Neuron (in vitro differentiated cells): ENCODE measurements at regions not wholly inside any gene's neighbourhood (a gene's known extent, or its start where the extent isn't known, plus 50 kb on each side); places are given as distances from the start of the nearest gene placed in this dataset.

Experiments
- H2AFZ ChIP-seq: one replicate; pipeline ENCODE4 v1.6.1; 2013; ENCODE audit warnings: low read depth, mild to moderate bottlenecking, inconsistent platforms, low read length, moderate library complexity
- H3K27me3 ChIP-seq: one replicate; pipeline ENCODE4 v1.6.1; 2013; ENCODE audit warnings: low read length; ENCODE audit not compliant: insufficient read depth
- H3K36me3 ChIP-seq: one replicate; pipeline ENCODE4 v1.6.1; 2013; ENCODE audit warnings: low read length; ENCODE audit not compliant: insufficient read depth
- H3K4me1 ChIP-seq: one replicate; pipeline ENCODE4 v1.6.1; 2013; ENCODE audit warnings: low read length; ENCODE audit not compliant: insufficient read depth
- H3K4me3 ChIP-seq: 2 replicates; pipeline ENCODE4 v1.5.1; 2013; ENCODE audit warnings: mild to moderate bottlenecking, low read length, moderate library complexity
- H3K9me3 ChIP-seq: one replicate; pipeline ENCODE4 v1.6.1; 2013; ENCODE audit warnings: low read length

GRCh38 chr11:70574725-70575347 lies 176.5 kb downstream of the CTTN start:
- Histone ChIP-seq H3K27me3 (no peaks in the 10 kb centered on the region), H3K4me1 (no peaks in the 10 kb centered on the region)

GRCh38 chr11:70575396-70576060 lies 177.2 kb downstream of the CTTN start:
- Histone ChIP-seq H3K36me3 (no peaks in the 10 kb centered on the region), H2AFZ (no peak overlapping the region), H3K27me3 (no peaks in the 10 kb centered on the region), H3K9me3 (no peaks in the 10 kb centered on the region), H3K4me3 (no peak overlapping the region), H3K4me1 (no peaks in the 10 kb centered on the region)

More at GRCh38 chr11:70574725-70575347, 176.5 kb downstream of the CTTN start:
- no peak overlapping the region for H3K4me3 ChIP-seq
- no peak overlapping the region for H2AFZ ChIP-seq
- no peaks in the 10 kb centered on the region for H3K9me3 ChIP-seq
- H3K36me3 ChIP-seq, result no peaks in the 10 kb centered on the region

GRCh38 chr11:70577258-70577603 lies 178.9 kb downstream of the CTTN start:
- no peak overlapping the region for H2AFZ ChIP-seq
- no peak overlapping the region for H3K4me3 ChIP-seq
- no peaks in the 10 kb centered on the region for H3K27me3 ChIP-seq
- H3K36me3 ChIP-seq, result no peaks in the 10 kb centered on the region
- no peaks in the 10 kb centered on the region for H3K4me1 ChIP-seq
- H3K9me3 ChIP-seq, result no peaks in the 10 kb centered on the region

GRCh38 chr11:70577948-70578347 lies 179.6 kb downstream of the CTTN start:
- H3K9me3 ChIP-seq, result no peaks in the 10 kb centered on the region
- H2AFZ ChIP-seq, result no peak overlapping the region
- H3K27me3 ChIP-seq, result no peaks in the 10 kb centered on the region
- H3K4me3 ChIP-seq, result no peak overlapping the region
- H3K36me3 ChIP-seq, result no peaks in the 10 kb centered on the region
- no peaks in the 10 kb centered on the region for H3K4me1 ChIP-seq

DNA sequence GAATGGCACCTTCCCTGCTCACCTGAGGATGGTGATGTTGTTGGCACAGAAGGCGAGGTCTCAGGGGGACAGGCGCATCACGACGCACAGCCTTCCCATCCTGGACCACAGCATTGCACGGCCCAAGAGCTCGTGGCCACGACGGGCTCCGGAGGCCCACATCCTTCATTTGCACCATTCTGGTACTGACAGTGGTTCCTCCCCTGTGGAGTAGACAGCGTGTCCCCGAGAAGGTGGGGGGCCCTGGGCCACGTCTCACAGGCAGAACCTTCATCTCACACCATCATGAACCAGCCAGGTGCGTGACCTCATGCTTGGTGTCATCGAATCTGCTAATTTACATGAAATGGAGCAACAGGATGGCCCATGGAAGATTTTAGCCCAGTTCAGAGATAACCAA lies 180.0 kb downstream of the CTTN start:
- Histone ChIP-seq H3K4me1 (no peaks in the 10 kb centered on the region), H2AFZ (no peak overlapping the region), H3K4me3 (no peak overlapping the region), H3K27me3 (no peaks in the 10 kb centered on the region), H3K36me3 (no peaks in the 10 kb centered on the region), H3K9me3 (no peaks in the 10 kb centered on the region)

- Histone ChIP-seq H3K27me3 (no peaks in the 10 kb centered on the region), H3K36me3 (no peaks in the 10 kb centered on the region), H3K4me3 (no peak overlapping the region), H3K9me3 (no peaks in the 10 kb centered on the region), H3K4me1 (no peaks in the 10 kb centered on the region), H2AFZ (no peak overlapping the region)
Observed at GRCh38 chr11:70578831-70579230, 180.5 kb downstream of the CTTN start.

DNA sequence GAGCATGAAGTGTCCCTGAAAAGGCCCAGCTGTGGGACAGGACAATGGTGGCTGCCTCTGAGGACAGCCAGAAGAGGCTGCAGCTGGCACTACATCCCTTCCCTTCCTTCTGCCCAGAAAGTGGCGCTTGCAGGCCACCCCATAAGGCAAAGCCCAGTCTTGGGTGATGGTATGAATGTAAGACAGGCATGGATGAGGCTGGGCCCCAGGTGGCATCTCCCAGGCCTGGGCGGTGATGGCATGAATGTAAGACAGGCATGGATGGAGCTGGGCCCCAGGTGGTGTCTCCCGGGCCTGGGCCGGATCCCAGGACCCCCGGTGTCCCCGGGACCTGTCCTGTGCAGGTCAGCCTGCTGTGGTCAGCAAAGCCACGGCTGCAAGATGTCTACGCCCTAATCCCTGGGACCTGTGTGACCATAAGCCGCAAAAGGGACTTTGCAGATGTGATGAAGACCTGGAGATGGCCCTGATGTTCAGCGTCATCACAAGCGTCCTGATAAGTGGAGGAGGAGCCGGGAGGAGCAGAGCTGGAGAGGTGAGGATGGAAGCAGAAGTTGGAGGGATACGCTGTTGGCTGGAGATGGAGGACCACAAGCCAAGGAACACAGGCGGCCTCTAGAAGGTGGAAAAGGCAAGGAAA lies 181.1 kb downstream of the CTTN start:
- no peaks in the 10 kb centered on the region for H3K36me3 ChIP-seq
- H3K9me3 ChIP-seq, result no peaks in the 10 kb centered on the region
- no peak overlapping the region for H2AFZ ChIP-seq
- no peaks in the 10 kb centered on the region for H3K27me3 ChIP-seq
- H3K4me1 ChIP-seq, result no peaks in the 10 kb centered on the region
- no peak overlapping the region for H3K4me3 ChIP-seq

- no peaks in the 10 kb centered on the region for H3K4me1 ChIP-seq
- no peaks in the 10 kb centered on the region for H3K27me3 ChIP-seq
- H3K9me3 ChIP-seq, result no peaks in the 10 kb centered on the region
- H3K4me3 ChIP-seq, result no peak overlapping the region
- H3K36me3 ChIP-seq, result no peaks in the 10 kb centered on the region
- H2AFZ ChIP-seq, result no peak overlapping the region
Observed at GRCh38 chr11:70580036-70580805, 181.9 kb downstream of the CTTN start.

DNA sequence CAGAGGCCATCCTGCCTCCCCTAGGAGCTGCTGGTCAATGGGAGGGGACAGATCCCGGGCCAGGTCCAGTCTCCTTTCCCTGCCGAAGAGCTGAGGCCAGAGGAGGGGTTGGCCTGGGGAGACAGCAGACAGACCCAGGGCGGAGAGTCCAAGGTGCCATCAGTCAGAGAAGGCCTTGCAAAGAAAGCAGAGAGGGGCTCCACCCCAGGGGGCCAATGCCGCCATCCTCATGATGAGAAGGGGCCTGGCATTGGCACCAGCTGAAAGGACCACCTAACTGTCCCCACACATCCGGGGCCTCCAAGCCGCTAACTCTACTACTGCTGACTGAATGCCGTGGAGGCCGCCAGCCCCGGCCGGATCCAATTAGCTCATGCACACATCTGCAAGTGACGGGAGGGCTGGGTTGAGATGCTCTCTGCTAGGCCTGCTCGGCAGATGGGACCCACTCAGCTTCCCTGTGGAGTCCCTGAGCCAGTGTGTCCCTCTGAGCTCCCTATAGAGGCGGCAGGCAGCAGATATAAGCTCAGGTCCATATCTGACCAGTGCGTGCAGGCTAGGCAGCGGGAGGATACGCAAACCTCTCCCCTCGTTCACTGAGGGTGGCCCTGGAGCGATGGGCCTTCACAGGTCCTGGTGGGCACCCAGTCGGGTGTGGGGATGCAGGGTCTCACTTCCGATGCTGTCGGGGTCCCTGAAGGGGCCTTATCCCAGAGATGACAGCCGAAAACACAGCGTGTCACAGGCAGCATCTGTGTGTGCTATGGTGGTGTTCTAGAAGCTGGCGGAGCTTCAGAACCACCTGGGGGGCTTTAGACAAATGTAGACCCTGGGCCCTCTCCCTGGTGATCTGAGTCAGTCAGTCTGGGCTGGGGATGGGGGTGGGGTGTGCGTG lies 183.9 kb downstream of the CTTN start:
- Histone ChIP-seq H3K4me1 (peaks cover 8% of the 10 kb centered on the region), H3K36me3 (no peaks in the 10 kb centered on the region), H3K27me3 (no peaks in the 10 kb centered on the region), H3K4me3 (no peak overlapping the region), H3K9me3 (no peaks in the 10 kb centered on the region), H2AFZ (no peak overlapping the region)

DNA sequence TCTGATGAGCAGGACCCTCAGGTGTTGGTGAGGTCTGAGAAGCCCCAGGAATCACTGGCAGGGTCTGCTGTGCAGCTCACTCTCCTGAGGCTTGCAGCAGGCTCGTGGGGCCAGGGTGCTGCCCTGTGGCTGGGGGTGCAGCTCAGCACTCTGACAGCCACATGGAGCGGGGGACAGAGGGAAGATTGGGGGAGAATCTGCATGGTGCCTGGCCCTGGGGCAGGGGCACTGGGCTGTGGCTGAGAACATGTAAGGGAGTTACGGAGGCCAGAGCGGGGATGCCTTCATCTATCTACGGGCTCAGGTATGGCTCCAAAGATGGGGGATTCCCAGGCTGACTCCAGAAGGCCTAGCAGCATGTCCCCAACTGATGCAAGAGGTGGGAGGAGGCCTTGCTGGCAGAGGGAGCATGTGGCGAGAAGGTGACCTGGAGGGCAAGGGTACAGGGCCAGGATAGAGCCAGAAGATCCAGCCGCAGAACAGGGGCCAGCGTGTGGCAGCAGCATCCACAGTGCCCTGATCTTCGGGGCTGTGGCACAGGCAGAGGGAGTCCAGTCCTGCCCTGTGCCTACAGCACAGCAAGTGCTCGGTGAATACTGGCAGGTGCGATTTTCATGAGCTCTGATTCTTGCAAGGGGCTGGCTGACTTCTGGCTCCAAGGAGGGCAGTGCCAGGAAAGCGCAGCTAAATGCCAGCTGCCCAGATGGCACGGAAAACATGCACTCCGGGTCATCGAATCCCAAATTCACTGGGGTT lies 184.7 kb downstream of the CTTN start:
- Histone ChIP-seq H2AFZ (no peak overlapping the region), H3K9me3 (no peaks in the 10 kb centered on the region), H3K36me3 (no peaks in the 10 kb centered on the region), H3K4me1 (peaks cover 9% of the 10 kb centered on the region), H3K27me3 (no peaks in the 10 kb centered on the region), H3K4me3 (no peak overlapping the region)

GRCh38 chr11:70583781-70584218 lies 185.5 kb downstream of the CTTN start:
- Histone ChIP-seq H3K27me3 (no peaks in the 10 kb centered on the region), H2AFZ (no peak overlapping the region), H3K4me1 (peaks cover 9% of the 10 kb centered on the region), H3K9me3 (no peaks in the 10 kb centered on the region), H3K4me3 (no peak overlapping the region), H3K36me3 (no peaks in the 10 kb centered on the region)
